ENCODE measurements at regions not wholly inside any gene's neighbourhood (a gene's known extent, or its start where the extent isn't known, plus 50 kb on each side); places are given as distances from the start of the nearest gene placed in this dataset.

DNA sequence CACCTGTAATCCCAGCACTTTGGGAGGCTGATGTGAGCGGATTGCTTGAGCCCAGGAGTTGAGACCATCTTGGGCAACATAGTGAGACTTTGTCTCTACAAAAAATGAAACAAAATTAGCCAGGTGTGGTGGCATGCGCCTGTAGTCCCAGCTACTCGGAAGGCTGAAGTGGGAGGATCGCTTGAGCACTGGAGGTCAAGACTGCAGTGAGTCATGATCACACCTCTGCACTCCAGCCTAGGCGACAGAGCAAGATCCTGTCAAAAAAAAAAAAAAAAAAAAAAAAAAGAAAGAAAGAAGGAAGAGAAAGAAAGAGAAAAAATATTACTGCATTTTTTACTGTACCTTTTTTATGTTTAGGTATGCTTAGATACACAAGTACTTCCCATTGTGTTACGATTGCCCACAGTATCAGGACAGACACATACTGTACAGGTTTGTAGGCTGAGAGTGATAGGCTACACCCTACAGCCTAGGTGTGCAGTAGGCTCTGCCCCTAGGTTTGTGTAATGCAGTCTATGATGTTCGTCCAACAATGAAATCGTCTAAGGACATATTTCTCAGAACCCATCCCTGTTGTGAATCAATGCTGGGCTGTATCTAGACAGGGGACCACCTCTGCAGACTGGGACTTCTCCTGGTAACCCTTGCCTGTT is 160.4 kb upstream of the PWP1 start:
- TF ChIP-seq, protein P1, sequence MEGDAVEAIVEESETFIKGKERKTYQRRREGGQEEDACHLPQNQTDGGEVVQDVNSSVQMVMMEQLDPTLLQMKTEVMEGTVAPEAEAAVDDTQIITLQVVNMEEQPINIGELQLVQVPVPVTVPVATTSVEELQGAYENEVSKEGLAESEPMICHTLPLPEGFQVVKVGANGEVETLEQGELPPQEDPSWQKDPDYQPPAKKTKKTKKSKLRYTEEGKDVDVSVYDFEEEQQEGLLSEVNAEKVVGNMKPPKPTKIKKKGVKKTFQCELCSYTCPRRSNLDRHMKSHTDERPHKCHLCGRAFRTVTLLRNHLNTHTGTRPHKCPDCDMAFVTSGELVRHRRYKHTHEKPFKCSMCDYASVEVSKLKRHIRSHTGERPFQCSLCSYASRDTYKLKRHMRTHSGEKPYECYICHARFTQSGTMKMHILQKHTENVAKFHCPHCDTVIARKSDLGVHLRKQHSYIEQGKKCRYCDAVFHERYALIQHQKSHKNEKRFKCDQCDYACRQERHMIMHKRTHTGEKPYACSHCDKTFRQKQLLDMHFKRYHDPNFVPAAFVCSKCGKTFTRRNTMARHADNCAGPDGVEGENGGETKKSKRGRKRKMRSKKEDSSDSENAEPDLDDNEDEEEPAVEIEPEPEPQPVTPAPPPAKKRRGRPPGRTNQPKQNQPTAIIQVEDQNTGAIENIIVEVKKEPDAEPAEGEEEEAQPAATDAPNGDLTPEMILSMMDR (IDR thresholded peaks at IDR 0.05), result no peak
- DNase-seq (ENCODE audit: extremely low spot score, unreplicated experiment), result no peak
- Mint-ChIP-seq H3K4me3 (ENCODE audit: unreplicated experiment) (no peak overlapping the region), H3K4me1 (ENCODE audit: unreplicated experiment) (no peaks in the 10 kb centered on the region), H3K27me3 (ENCODE audit: unreplicated experiment) (no peaks in the 10 kb centered on the region), H3K36me3 (ENCODE audit: unreplicated experiment) (no peaks in the 10 kb centered on the region), H3K9me3 (ENCODE audit: unreplicated experiment) (no peaks in the 10 kb centered on the region), H3K27ac (ENCODE audit: unreplicated experiment) (no peak overlapping the region)

DNA sequence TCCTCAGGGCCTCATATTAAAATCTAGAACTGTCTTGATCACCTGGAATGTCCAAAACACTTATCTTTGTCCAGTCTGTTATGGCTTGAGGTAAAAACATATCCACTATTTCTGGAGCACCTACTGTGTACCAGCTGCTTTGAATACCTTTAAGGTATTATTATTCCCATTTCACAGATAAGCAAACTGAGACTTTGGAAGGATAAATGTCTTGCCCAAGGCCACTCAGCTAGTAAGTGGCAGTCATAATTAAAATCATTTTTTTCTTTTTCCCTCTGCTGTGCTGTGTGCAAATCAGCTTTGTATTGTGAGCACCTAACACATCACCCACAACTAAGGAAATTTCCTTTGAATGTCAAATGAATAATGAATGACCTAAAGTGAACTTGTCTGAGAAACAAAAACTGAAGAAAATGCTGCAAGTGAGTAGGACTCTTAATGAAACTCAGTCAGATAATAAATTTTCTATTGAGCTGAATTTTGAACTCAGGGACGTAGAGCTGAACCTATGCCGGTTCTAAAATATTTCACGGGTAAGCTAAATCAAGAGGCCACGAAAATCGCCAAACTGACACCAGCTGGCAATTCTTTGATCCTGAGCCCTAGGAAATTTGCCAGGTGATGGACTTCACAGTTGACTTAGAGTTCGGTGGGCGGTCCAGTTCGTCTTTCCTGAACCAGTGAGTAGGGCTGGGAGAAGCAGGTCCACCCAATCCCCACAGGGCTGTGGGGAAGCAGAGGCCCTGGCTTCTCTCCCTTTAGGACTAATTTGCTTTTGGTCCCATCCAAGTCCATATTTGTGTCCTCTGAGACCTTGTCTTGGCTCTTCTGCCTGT is 159.7 kb upstream of the PWP1 start:
- H3K4me1 Mint-ChIP-seq (ENCODE audit: unreplicated experiment), result no peaks in the 10 kb centered on the region
- TF ChIP-seq, protein P1 (IDR thresholded peaks at IDR 0.05), result no peak
- no peak for DNase-seq (ENCODE audit: extremely low spot score, unreplicated experiment)
- no peaks in the 10 kb centered on the region for H3K36me3 Mint-ChIP-seq (ENCODE audit: unreplicated experiment)
- H3K9me3 Mint-ChIP-seq (ENCODE audit: unreplicated experiment), result no peaks in the 10 kb centered on the region
- no peak overlapping the region for H3K27ac Mint-ChIP-seq (ENCODE audit: unreplicated experiment)
- no peak overlapping the region for H3K4me3 Mint-ChIP-seq (ENCODE audit: unreplicated experiment)
- no peaks in the 10 kb centered on the region for H3K27me3 Mint-ChIP-seq (ENCODE audit: unreplicated experiment)

DNA sequence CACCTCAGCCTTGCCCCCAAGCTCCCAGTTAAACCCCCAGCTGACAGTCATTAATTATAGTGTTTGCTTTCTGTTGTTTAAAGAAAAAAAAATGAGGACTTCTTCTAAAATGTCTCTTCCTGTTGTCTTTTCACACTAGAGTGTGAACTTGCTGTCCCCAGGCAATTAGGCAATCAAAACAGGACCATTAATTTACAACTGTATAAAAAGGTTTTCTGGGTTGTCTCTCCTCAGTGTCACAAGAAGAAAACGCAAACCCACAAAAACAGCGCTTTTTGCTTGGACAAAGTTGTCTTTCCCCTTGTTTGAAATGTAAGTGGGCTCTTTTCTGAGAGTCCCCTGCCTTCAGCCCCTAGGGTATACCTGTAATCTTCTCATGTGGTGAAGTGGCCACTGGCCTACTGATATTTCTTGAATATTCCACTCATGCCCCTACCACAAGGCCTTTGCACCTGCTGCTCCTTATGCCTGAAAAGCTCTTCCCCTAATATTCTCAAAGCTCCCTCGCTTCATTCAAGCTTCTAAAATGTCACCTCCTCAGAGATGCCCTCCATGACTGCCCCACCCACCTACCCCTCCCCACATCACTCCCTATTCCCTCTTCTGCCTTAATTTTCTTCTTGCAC is 158.9 kb upstream of the PWP1 start:
- Mint-ChIP-seq H3K27me3 (ENCODE audit: unreplicated experiment) (no peaks in the 10 kb centered on the region), H3K27ac (ENCODE audit: unreplicated experiment) (no peak overlapping the region), H3K9me3 (ENCODE audit: unreplicated experiment) (no peaks in the 10 kb centered on the region), H3K4me1 (ENCODE audit: unreplicated experiment) (no peaks in the 10 kb centered on the region), H3K4me3 (ENCODE audit: unreplicated experiment) (no peak overlapping the region), H3K36me3 (ENCODE audit: unreplicated experiment) (no peaks in the 10 kb centered on the region)
- TF ChIP-seq, protein P1 (IDR thresholded peaks at IDR 0.05), result no peak
- DNase-seq (ENCODE audit: extremely low spot score, unreplicated experiment), result no peak

DNA sequence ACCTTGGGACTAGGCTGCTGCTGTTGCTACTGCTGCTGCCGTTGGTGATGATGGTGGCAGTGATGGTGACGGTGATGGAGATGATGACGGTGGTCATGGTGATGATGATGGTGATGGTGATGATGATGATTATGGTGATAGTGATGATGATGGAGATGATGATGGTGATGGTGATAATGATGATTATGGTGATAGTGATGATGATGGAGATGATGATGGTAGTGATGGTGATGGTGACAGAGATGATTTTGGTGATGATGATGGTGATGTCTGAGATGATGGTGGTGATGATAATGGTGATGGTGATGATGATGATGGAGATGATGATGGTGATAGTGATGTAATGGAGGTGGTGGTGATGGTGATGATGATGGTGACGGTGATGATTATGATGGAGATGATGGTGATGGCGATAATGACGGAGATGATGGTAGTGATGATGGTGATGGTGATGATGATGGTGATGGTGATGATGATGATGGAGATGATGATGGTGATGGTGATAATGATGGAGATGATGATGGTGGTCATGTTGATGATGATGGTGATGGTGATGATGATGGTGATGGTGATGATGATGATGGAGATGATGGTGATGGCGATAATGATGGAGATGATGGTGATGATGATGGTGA is 156.8 kb upstream of the PWP1 start:
- no peaks in the 10 kb centered on the region for H3K4me1 Mint-ChIP-seq (ENCODE audit: unreplicated experiment)
- H3K4me3 Mint-ChIP-seq (ENCODE audit: unreplicated experiment), result no peak overlapping the region
- TF ChIP-seq, protein P1 (IDR thresholded peaks at IDR 0.05), result no peak
- DNase-seq (ENCODE audit: extremely low spot score, unreplicated experiment), result no peak
- H3K27ac Mint-ChIP-seq (ENCODE audit: unreplicated experiment), result no peak overlapping the region
- no peaks in the 10 kb centered on the region for H3K36me3 Mint-ChIP-seq (ENCODE audit: unreplicated experiment)
- H3K9me3 Mint-ChIP-seq (ENCODE audit: unreplicated experiment), result peaks cover 6% of the 10 kb centered on the region
- H3K27me3 Mint-ChIP-seq (ENCODE audit: unreplicated experiment), result no peaks in the 10 kb centered on the region

Measured in osteocyte (in vitro differentiated cells).